ENCODE measurements at regions not wholly inside any gene's neighbourhood (a gene's known extent, or its start where the extent isn't known, plus 50 kb on each side); places are given as distances from the start of the nearest gene placed in this dataset.

DNA sequence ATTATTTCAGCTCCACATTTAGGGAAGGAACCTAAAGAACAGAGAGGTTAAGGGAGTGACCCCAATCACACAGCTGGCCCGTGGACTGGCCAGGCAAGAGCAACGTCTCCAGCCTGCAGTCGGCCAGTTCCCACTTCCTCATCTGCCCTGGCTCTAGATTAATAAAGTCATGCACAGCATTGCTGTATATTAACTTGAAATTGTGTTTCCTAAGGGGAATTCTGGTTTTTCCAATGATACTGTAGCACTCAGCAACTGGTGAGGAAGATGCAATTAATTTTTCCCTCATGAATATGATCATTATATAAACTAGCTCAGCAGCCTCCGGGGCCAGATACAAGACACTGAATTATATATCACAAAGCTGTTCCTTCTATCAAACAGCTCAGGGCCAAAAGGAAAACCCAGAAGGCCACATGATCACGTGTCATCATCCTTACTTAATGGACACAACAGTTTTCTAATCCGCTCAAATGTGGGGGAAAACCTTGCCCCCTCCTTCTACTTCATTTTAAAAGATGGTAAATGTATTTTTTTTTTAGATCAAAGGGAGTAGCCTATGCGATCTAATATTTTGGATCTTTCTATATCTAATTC is 295.3 kb upstream of the PRKCQ start:
- H3K9me3 ChIP-seq (ENCODE audit: control insufficient read depth, low read length) = no peaks in the 10 kb centered on the region
- H3K27me3 ChIP-seq (replicated peaks; ENCODE audit: control insufficient read depth, insufficient read depth, low read length, poor library complexity, severe bottlenecking) = no peaks in the 10 kb centered on the region
- DNase-seq = no peak
- no peak overlapping the region for H3K4me3 ChIP-seq (ENCODE audit: insufficient read depth, low read depth, low read length, poor library complexity, severe bottlenecking)
- no peak overlapping the region for H3K27ac ChIP-seq (ENCODE audit: insufficient read depth, low read length, poor library complexity, severe bottlenecking)
- no peaks in the 10 kb centered on the region for H3K36me3 ChIP-seq (ENCODE audit: control insufficient read depth, insufficient read depth, low read length)
- no peaks in the 10 kb centered on the region for H3K4me1 ChIP-seq (ENCODE audit: control insufficient read depth, insufficient read depth, low read length, poor library complexity, severe bottlenecking)

DNA sequence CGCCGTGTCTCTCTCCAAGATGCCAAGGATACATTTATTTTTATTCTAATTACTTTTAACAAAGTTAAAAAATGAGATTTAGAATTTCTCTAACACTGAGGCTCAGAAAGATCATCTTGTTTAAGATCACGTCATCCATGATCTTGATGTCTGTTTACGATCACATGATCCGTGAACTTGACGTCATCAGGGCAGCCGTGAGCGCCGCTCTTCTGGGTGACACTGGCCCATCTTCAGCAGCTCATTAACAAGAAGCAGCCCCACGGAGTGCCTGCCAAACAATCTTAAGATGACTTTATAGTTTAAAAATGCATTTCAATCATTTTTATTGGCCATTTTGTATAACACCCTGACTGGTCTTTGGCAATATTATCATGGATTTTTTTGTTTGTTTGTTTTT is 291.1 kb upstream of the PRKCQ start:
- H3K9me3 ChIP-seq (ENCODE audit: control insufficient read depth, low read length) = no peaks in the 10 kb centered on the region
- H3K36me3 ChIP-seq (ENCODE audit: control insufficient read depth, insufficient read depth, low read length) = no peaks in the 10 kb centered on the region
- H3K27me3 ChIP-seq (replicated peaks; ENCODE audit: control insufficient read depth, insufficient read depth, low read length, poor library complexity, severe bottlenecking) = no peaks in the 10 kb centered on the region
- DNase-seq = no peak
- H3K4me3 ChIP-seq (ENCODE audit: insufficient read depth, low read depth, low read length, poor library complexity, severe bottlenecking) = no peak overlapping the region
- H3K4me1 ChIP-seq (ENCODE audit: control insufficient read depth, insufficient read depth, low read length, poor library complexity, severe bottlenecking) = no peaks in the 10 kb centered on the region
- H3K27ac ChIP-seq (ENCODE audit: insufficient read depth, low read length, poor library complexity, severe bottlenecking) = no peak overlapping the region

DNA sequence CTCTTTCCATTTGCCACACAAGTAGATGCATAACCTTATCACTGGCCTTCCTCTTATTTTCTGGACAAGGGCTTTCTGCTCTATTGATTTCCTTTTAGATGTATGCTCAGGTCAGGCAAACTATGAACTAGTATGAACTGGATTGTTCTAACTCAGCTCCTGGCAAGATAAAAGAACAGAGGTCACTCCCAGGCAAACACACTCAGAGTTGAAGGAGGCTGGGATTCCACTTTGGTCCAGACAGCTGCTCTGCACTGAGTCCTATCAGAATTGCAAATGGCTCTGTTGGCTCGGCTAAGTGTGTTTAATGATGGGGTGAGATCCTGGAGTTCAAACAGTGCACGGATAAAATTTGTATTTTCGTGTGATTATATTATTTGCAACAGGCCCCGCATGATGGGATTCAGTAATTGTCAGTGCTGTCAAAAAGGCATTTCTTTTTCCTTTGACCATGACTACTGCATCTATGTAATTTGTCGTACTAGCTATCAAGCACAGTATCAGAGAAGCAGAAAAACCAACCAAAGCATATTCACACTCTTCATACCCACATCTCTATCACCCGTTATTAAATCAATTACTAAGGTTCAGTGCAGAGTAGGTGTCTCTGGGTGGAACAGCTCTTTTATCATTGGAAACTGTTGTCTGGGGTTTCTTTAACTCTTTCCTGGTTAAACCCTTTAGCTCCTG is 288.1 kb upstream of the PRKCQ start:
- Histone ChIP-seq H3K4me1 (ENCODE audit: control insufficient read depth, insufficient read depth, low read length, poor library complexity, severe bottlenecking) (no peaks in the 10 kb centered on the region), H3K4me3 (ENCODE audit: insufficient read depth, low read depth, low read length, poor library complexity, severe bottlenecking) (no peak overlapping the region), H3K27ac (ENCODE audit: insufficient read depth, low read length, poor library complexity, severe bottlenecking) (no peak overlapping the region), H3K36me3 (ENCODE audit: control insufficient read depth, insufficient read depth, low read length) (no peaks in the 10 kb centered on the region), H3K27me3 (replicated peaks; ENCODE audit: control insufficient read depth, insufficient read depth, low read length, poor library complexity, severe bottlenecking) (no peaks in the 10 kb centered on the region), H3K9me3 (ENCODE audit: control insufficient read depth, low read length) (no peaks in the 10 kb centered on the region)
- DNase-seq = no peak

DNA sequence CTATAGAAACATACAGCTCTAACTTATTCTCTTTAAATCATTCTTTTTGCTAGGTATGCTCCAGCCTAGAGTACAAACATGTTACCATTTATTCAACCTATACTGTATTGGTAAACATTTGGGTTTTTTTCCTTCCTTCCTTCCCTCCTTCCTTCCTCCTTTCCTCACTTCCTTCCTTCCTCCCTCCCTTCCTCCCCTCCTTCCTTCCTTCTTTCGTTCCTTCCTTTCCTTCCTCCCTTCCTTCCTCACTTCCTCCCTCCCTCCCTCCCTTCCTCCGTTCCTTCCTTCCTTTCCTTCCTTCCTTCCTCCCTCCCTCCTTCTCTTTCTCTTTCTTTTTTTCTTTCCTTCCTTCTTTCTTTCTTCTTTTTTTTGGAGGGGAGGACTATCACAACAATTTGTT is 286.7 kb upstream of the PRKCQ start:
- Histone ChIP-seq H3K4me1 (ENCODE audit: control insufficient read depth, insufficient read depth, low read length, poor library complexity, severe bottlenecking) (no peaks in the 10 kb centered on the region), H3K4me3 (ENCODE audit: insufficient read depth, low read depth, low read length, poor library complexity, severe bottlenecking) (no peak overlapping the region), H3K27me3 (replicated peaks; ENCODE audit: control insufficient read depth, insufficient read depth, low read length, poor library complexity, severe bottlenecking) (no peaks in the 10 kb centered on the region), H3K9me3 (ENCODE audit: control insufficient read depth, low read length) (no peaks in the 10 kb centered on the region), H3K36me3 (ENCODE audit: control insufficient read depth, insufficient read depth, low read length) (no peaks in the 10 kb centered on the region), H3K27ac (ENCODE audit: insufficient read depth, low read length, poor library complexity, severe bottlenecking) (no peak overlapping the region)
- no peak for DNase-seq

DNA sequence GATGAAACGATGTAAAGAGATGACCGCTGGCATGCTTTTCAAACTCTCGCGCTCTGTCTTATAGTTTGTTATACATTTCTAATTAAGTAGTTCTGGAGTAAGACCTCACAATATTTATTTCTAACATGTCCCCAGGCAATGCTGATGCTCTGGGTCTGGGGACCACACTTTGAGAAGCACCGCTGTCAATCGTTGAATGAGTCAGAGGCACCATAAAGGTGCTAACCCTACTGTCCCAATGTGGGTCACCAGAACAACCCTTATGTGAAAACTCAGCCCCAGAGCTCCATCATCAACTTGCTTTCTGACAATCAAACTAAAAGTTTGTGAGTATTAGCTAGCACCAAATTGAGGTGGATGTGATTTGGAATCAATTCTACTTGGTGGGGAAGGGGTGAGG is 284.1 kb upstream of the PRKCQ start:
- no peaks in the 10 kb centered on the region for H3K36me3 ChIP-seq (ENCODE audit: control insufficient read depth, insufficient read depth, low read length)
- no peaks in the 10 kb centered on the region for H3K9me3 ChIP-seq (ENCODE audit: control insufficient read depth, low read length)
- DNase-seq = no peak
- H3K4me3 ChIP-seq (ENCODE audit: insufficient read depth, low read depth, low read length, poor library complexity, severe bottlenecking) = no peak overlapping the region
- H3K27ac ChIP-seq (ENCODE audit: insufficient read depth, low read length, poor library complexity, severe bottlenecking) = no peak overlapping the region
- H3K4me1 ChIP-seq (ENCODE audit: control insufficient read depth, insufficient read depth, low read length, poor library complexity, severe bottlenecking) = no peaks in the 10 kb centered on the region
- no peaks in the 10 kb centered on the region for H3K27me3 ChIP-seq (replicated peaks; ENCODE audit: control insufficient read depth, insufficient read depth, low read length, poor library complexity, severe bottlenecking)

DNA sequence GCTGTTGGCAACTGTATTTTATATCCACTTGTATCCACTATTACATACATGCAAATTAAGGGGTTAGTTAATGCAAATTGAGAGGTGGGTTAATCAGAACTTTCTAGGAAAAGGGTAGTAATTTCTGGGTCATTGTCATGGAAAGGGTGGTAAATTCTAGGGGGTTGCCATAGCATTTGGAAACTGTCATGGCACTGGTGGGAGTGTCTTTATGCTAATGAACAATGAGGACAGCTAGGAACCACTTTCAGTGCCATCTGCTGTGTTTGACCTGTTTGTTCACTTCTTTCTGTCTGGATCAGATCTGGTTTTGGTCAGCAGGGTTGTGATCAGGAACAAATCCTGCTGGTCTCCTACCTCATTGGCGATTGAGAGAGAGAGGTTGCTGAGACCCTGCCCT is 283.3 kb upstream of the PRKCQ start:
- H3K27ac ChIP-seq (ENCODE audit: insufficient read depth, low read length, poor library complexity, severe bottlenecking) = no peak overlapping the region
- H3K4me1 ChIP-seq (ENCODE audit: control insufficient read depth, insufficient read depth, low read length, poor library complexity, severe bottlenecking) = no peaks in the 10 kb centered on the region
- H3K4me3 ChIP-seq (ENCODE audit: insufficient read depth, low read depth, low read length, poor library complexity, severe bottlenecking) = no peak overlapping the region

DNA sequence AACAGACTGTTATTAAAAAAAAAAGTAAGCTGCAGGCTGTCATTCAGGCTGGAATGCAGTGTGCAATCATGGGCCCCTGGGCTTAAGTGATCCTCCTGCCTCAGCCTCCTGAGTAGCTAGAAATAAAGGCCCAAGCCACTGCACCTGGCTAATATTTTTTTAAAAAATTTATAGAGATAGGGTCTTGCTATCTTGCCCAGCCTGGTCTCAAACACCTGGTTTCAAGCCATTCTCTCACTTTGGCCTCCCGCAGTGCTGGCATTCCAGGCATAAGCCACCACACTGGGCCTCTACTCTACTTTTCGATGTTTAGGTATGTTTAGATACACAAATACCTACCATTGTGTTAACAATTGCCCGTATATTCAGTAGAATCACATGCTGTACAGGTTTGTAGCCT is 270.4 kb upstream of the PRKCQ start:
- H3K27ac ChIP-seq (ENCODE audit: insufficient read depth, low read length, poor library complexity, severe bottlenecking) = no peak overlapping the region
- H3K9me3 ChIP-seq (ENCODE audit: control insufficient read depth, low read length) = no peaks in the 10 kb centered on the region
- DNase-seq = no peak
- no peaks in the 10 kb centered on the region for H3K27me3 ChIP-seq (replicated peaks; ENCODE audit: control insufficient read depth, insufficient read depth, low read length, poor library complexity, severe bottlenecking)
- H3K36me3 ChIP-seq (ENCODE audit: control insufficient read depth, insufficient read depth, low read length) = no peaks in the 10 kb centered on the region
- no peak overlapping the region for H3K4me3 ChIP-seq (ENCODE audit: insufficient read depth, low read depth, low read length, poor library complexity, severe bottlenecking)
- H3K4me1 ChIP-seq (ENCODE audit: control insufficient read depth, insufficient read depth, low read length, poor library complexity, severe bottlenecking) = no peaks in the 10 kb centered on the region

More for the DNA sequence above, 283.3 kb upstream of the PRKCQ start:
- H3K27me3 ChIP-seq (replicated peaks; ENCODE audit: control insufficient read depth, insufficient read depth, low read length, poor library complexity, severe bottlenecking) = no peaks in the 10 kb centered on the region
- no peaks in the 10 kb centered on the region for H3K9me3 ChIP-seq (ENCODE audit: control insufficient read depth, low read length)
- DNase-seq = no peak
- H3K36me3 ChIP-seq (ENCODE audit: control insufficient read depth, insufficient read depth, low read length) = no peaks in the 10 kb centered on the region

DNA sequence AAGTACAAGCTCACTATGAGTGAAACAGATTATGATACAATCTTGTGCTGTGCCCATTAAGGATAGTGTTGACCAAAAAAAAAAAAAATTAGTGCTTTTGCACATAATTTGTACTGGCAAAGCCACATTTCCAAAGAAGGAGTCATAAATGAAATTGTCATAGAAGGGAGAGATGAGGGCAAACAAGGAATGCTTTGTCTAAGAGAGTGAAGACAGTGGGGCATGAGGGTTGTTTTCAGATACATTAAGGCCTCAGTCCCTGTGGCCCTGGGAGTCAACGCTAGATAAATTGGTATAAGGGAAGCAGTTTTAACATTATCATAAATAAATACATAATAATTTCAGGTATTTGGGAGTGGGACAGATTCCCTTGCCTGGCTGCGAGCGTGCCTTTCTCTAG is 267.5 kb upstream of the PRKCQ start:
- no peak for DNase-seq
- H3K27ac ChIP-seq (ENCODE audit: insufficient read depth, low read length, poor library complexity, severe bottlenecking) = no peak overlapping the region
- H3K36me3 ChIP-seq (ENCODE audit: control insufficient read depth, insufficient read depth, low read length) = no peaks in the 10 kb centered on the region
- H3K27me3 ChIP-seq (replicated peaks; ENCODE audit: control insufficient read depth, insufficient read depth, low read length, poor library complexity, severe bottlenecking) = no peaks in the 10 kb centered on the region
- H3K9me3 ChIP-seq (ENCODE audit: control insufficient read depth, low read length) = no peaks in the 10 kb centered on the region
- H3K4me1 ChIP-seq (ENCODE audit: control insufficient read depth, insufficient read depth, low read length, poor library complexity, severe bottlenecking) = no peaks in the 10 kb centered on the region
- H3K4me3 ChIP-seq (ENCODE audit: insufficient read depth, low read depth, low read length, poor library complexity, severe bottlenecking) = no peak overlapping the region

DNA sequence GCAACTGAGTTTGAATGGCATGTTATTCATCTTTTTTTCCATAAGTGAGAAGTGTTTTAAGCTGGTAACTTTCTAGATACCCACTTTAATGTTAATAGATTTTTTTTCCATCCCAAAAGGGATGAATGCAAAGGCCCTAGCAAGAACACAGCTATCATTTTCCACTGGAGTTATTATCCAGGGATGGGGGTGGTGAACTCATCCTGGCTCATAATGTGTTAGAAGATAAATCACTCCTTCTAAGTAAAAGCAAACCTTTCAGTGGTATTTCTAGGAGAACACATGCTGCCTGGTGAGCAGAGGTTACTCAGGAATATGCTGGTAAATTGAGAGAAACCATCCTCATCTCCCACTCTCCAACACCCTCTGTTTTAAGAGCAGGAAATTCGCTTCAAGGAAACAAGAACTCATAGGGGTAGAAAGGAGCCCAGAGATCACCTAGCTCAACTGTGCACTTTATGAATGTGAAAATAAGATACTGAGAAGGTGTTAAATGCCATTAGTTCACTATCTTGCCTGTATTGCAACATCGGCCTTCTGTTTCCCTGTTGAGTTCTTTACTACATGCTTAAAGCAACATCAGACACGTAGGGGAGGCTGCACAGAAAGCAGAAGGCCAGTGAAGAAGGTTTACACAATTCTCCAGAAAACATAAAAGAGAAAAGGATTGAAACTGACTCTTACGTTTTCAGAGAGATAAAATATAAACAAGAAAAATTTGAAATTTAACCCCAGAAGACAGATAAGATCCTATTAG is 264.0 kb upstream of the PRKCQ start:
- H3K27me3 ChIP-seq (replicated peaks; ENCODE audit: control insufficient read depth, insufficient read depth, low read length, poor library complexity, severe bottlenecking) = no peaks in the 10 kb centered on the region
- no peaks in the 10 kb centered on the region for H3K4me1 ChIP-seq (ENCODE audit: control insufficient read depth, insufficient read depth, low read length, poor library complexity, severe bottlenecking)
- no peak overlapping the region for H3K4me3 ChIP-seq (ENCODE audit: insufficient read depth, low read depth, low read length, poor library complexity, severe bottlenecking)
- no peak for DNase-seq
- no peaks in the 10 kb centered on the region for H3K36me3 ChIP-seq (ENCODE audit: control insufficient read depth, insufficient read depth, low read length)
- no peak overlapping the region for H3K27ac ChIP-seq (ENCODE audit: insufficient read depth, low read length, poor library complexity, severe bottlenecking)
- no peaks in the 10 kb centered on the region for H3K9me3 ChIP-seq (ENCODE audit: control insufficient read depth, low read length)

DNA sequence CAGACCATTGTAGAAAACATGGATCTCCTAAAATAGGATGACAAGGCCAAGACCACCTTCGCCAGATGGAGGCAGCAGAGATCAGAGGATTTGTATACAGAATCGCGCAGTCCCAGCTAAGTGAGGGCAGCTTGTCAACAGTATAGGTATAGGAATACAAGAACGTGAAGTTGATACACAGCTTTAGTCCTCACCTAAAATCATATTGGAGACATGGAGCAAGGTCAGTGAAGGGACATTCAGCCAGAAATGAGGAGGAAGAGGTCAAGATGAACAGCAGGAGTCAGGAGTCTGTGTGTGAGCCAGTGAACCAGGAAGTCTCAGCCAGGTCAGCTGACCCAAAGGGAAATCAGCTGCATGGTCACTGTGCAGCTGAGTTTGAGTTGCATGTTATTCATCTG is 263.4 kb upstream of the PRKCQ start:
- no peak for DNase-seq
- Histone ChIP-seq H3K4me3 (ENCODE audit: insufficient read depth, low read depth, low read length, poor library complexity, severe bottlenecking) (no peak overlapping the region), H3K27ac (ENCODE audit: insufficient read depth, low read length, poor library complexity, severe bottlenecking) (no peak overlapping the region), H3K9me3 (ENCODE audit: control insufficient read depth, low read length) (no peaks in the 10 kb centered on the region), H3K4me1 (ENCODE audit: control insufficient read depth, insufficient read depth, low read length, poor library complexity, severe bottlenecking) (no peaks in the 10 kb centered on the region), H3K36me3 (ENCODE audit: control insufficient read depth, insufficient read depth, low read length) (no peaks in the 10 kb centered on the region), H3K27me3 (replicated peaks; ENCODE audit: control insufficient read depth, insufficient read depth, low read length, poor library complexity, severe bottlenecking) (no peaks in the 10 kb centered on the region)

Data from effector memory CD4-positive, alpha-beta T cell (primary cell).